Stimulated activated naive CD8-positive, alpha-beta T cell treated with anti-CD3 and anti-CD28 coated beads, Interleukin-15, Interleukin-2, amounts not matched to agents 100 U/mL and 50 U/mL, for 24 hours (primary cell): ENCODE measurements at regions not wholly inside any gene's neighbourhood (a gene's known extent, or its start where the extent isn't known, plus 50 kb on each side); places are given as distances from the start of the nearest gene placed in this dataset.

Experiments
- ATAC-seq: fragments of 150-1000 bp; cut with Tn5 transposase; one replicate; pipeline ENCODE4 v1.10.0; 2021
- DNase-seq: peaks from one replicate; pipeline ENCODE4 v3.0.0; 2021

GRCh38 chr2:239865059-239865639, 160.0 kb downstream of the NDUFA10 start:
- ATAC-seq, result no peak
- no peak for DNase-seq

- no peak for ATAC-seq
- no peak for DNase-seq
Measured at GRCh38 chr2:239864247-239865058, 160.7 kb downstream of the NDUFA10 start.

GRCh38 chr2:239862613-239863012, 162.5 kb downstream of the NDUFA10 start:
- ATAC-seq (no peak), DNase-seq (no peak)

GRCh38 chr2:239858179-239858578, 167.0 kb downstream of the NDUFA10 start:
- ATAC-seq (no peak), DNase-seq (no peak)

GRCh38 chr2:239857591-239857990, 167.6 kb downstream of the NDUFA10 start:
- DNase-seq (no peak), ATAC-seq (no peak)

GRCh38 chr2:239856620-239857285, 168.4 kb downstream of the NDUFA10 start:
- no peak for ATAC-seq
- DNase-seq, result no peak

- ATAC-seq, result no peak
- DNase-seq, result no peak
Measured at GRCh38 chr2:239855863-239856587, 169.1 kb downstream of the NDUFA10 start.

- ATAC-seq (no peak), DNase-seq (no peak)
Measured at GRCh38 chr2:239854596-239854995, 170.5 kb downstream of the NDUFA10 start.

- ATAC-seq, result no peak
- no peak for DNase-seq
Measured at GRCh38 chr2:239853706-239854327, 171.3 kb downstream of the NDUFA10 start.

- DNase-seq (no peak), ATAC-seq (no peak)
Measured at GRCh38 chr2:239853121-239853520, 172.0 kb downstream of the NDUFA10 start.

- ATAC-seq, result no peak
- DNase-seq, result no peak
Measured at GRCh38 chr2:239852272-239852671, 172.9 kb downstream of the NDUFA10 start.

GRCh38 chr2:239846789-239847676, 178.1 kb downstream of the NDUFA10 start:
- no peak for ATAC-seq
- no peak for DNase-seq

- ATAC-seq, result no peak
- no peak for DNase-seq
Measured at GRCh38 chr2:239845968-239846367, 179.2 kb downstream of the NDUFA10 start.

GRCh38 chr2:239839306-239839705, 185.8 kb downstream of the NDUFA10 start:
- ATAC-seq (no peak), DNase-seq (no peak)

- ATAC-seq (no peak), DNase-seq (no peak)
Measured at GRCh38 chr2:239836021-239836765, 188.9 kb downstream of the NDUFA10 start.

- ATAC-seq, result no peak
- DNase-seq, result no peak
Measured at GRCh38 chr2:239835056-239835455, 190.1 kb downstream of the NDUFA10 start.

- ATAC-seq (no peak), DNase-seq (no peak)
Measured at GRCh38 chr2:239834143-239834542, 191.0 kb downstream of the NDUFA10 start.

GRCh38 chr2:239833269-239834109, 191.7 kb downstream of the NDUFA10 start:
- no peak for DNase-seq
- ATAC-seq, result no peak

GRCh38 chr2:239832490-239833268, 192.5 kb downstream of the NDUFA10 start:
- DNase-seq (no peak), ATAC-seq (no peak)
